SK-N-SH (cell line): ENCODE measurements at regions not wholly inside any gene's neighbourhood (a gene's known extent, or its start where the extent isn't known, plus 50 kb on each side); places are given as distances from the start of the nearest gene placed in this dataset.

ENCODE experiments used
- CTCF ChIA-PET: fragments of 300-600, 350-600 bp; formaldehyde crosslinking; extraction: SDS; loops from one replicate; lab custom pipeline; 2021; lab: Yijun Ruan, JAX
- POLR2A ChIA-PET: fragments of 350-600 bp; sonication (Branson Sonifier 250); formaldehyde crosslinking; extraction: SDS; loops from one replicate; lab custom pipeline; 2020; ENCODE audit warnings: antibody characterized with exemption, inconsistent platforms; lab: Yijun Ruan, JAX
- DNase-seq: peaks from one replicate; pipeline ENCODE4 v3.0.0; 2012
- H2AFZ ChIP-seq: fragments of 200-600 bp; sonication (generic); 2 replicates; pipeline ENCODE4 v1.8.1; 2016; ENCODE audit warnings: antibody characterized with exemption, mild to moderate bottlenecking, low read depth
- H3F3A ChIP-seq: fragments of 200-600 bp; sonication (generic); replicated peaks from 2 replicates; pipeline ENCODE3; 2016; ENCODE audit warnings: antibody characterized with exemption, mild to moderate bottlenecking; ENCODE audit not compliant: insufficient read depth
- H3K27ac ChIP-seq, 2 experiments: fragments of 200-500 bp in 1 of 2; fragments of 200-600 bp in 1 of 2; sonication (Bioruptor generic) in 1 of 2; sonication (generic), shearing (Covaris generic) in 1 of 2; 2 replicates each; pipeline versions ENCODE4 v1.5.1 to v1.6.1; 2014 to 2016; ENCODE audit warnings: low read depth in 2 of 2, inconsistent platforms in 1 of 2, low read length in 1 of 2, mild to moderate bottlenecking in 1 of 2, mixed read lengths in 1 of 2
- H3K27me3 ChIP-seq: fragments of 200-600 bp; sonication (generic), shearing (Covaris generic); 2 replicates; pipeline ENCODE4 v1.6.1; 2016; ENCODE audit warnings: mixed run types; ENCODE audit not compliant: insufficient read depth
- H3K36me3 ChIP-seq, 2 experiments: fragments of 200-500 bp in 1 of 2; fragments of 200-600 bp in 1 of 2; sonication (Bioruptor generic) in 1 of 2; sonication (generic) in 1 of 2; replicated peaks in 1 of 2; 2 replicates each; pipeline versions ENCODE3 to v1.5.1; 2014 to 2016; ENCODE audit warnings: low read length in 1 of 2, mild to moderate bottlenecking in 1 of 2; ENCODE audit not compliant: insufficient read depth in 2 of 2, control insufficient read depth in 1 of 2
- H3K4me1 ChIP-seq, 2 experiments: fragments of 200-500 bp in 1 of 2; fragments of 200-600 bp in 1 of 2; sonication (Bioruptor generic) in 1 of 2; sonication (generic), shearing (Covaris generic) in 1 of 2; 2 replicates each; pipeline versions ENCODE4 v1.5.1 to v1.6.1; 2014 to 2016; ENCODE audit warnings: low read depth in 1 of 2, low read length in 1 of 2, mixed run types in 1 of 2; ENCODE audit not compliant: insufficient read depth in 2 of 2, control insufficient read depth in 1 of 2
- H3K4me2 ChIP-seq: fragments of 200-600 bp; sonication (generic), shearing (Covaris generic); 2 replicates; pipeline ENCODE4 v1.6.1; 2017; ENCODE audit warnings: mixed run types
- H3K4me3 ChIP-seq, 2 experiments: fragments of 200-500 bp in 1 of 2; fragments of 200-600 bp in 1 of 2; sonication (Bioruptor generic) in 1 of 2; sonication (generic), shearing (Covaris generic) in 1 of 2; 2 replicates each; pipeline versions ENCODE4 v1.5.1 to v1.8.1; 2014 to 2016; ENCODE audit warnings: low read depth in 2 of 2, inconsistent platforms in 1 of 2, low read length in 1 of 2, mild to moderate bottlenecking in 1 of 2, mixed read lengths in 1 of 2, moderate library complexity in 1 of 2
- H3K79me2 ChIP-seq: fragments of 200-600 bp; sonication (generic); 2 replicates; pipeline ENCODE4 v1.8.1; 2017; ENCODE audit warnings: mild to moderate bottlenecking; ENCODE audit not compliant: insufficient read depth
- H3K9ac ChIP-seq: fragments of 200-600 bp; sonication (generic); 2 replicates; pipeline ENCODE4 v1.6.1; 2017; ENCODE audit warnings: mixed run types
- H3K9me2 ChIP-seq: fragments of 200-600 bp; sonication (generic); 2 replicates; pipeline ENCODE4 v1.6.1; 2017; ENCODE audit warnings: mixed run types
- H3K9me3 ChIP-seq: fragments of 200-600 bp; sonication (generic); 2 replicates; pipeline ENCODE4 v1.6.1; 2017; ENCODE audit warnings: mixed run types, mild to moderate bottlenecking, moderate library complexity
- H4K20me1 ChIP-seq: fragments of 200-600 bp; sonication (generic); 2 replicates; pipeline ENCODE4 v1.6.1; 2017; ENCODE audit warnings: mild to moderate bottlenecking, mixed run types; ENCODE audit not compliant: insufficient read depth
- EP300 ChIP-seq, 2 experiments: IDR thresholded peaks; 2 replicates each; pipeline versions ENCODE4 v1.4.0 to v1.6.1; 2012; ENCODE audit warnings: borderline replicate concordance in 1 of 2, low read depth in 1 of 2, low read length in 1 of 2
- FOXM1 ChIP-seq: IDR thresholded peaks from 2 replicates; pipeline ENCODE4 v1.4.0; 2012; ENCODE audit warnings: low read depth, mild to moderate bottlenecking
- GABPA ChIP-seq: IDR thresholded peaks from 2 replicates; pipeline ENCODE4 v1.4.0; 2012; ENCODE audit warnings: low read depth, mild to moderate bottlenecking
- GATA2 ChIP-seq: sonication (generic); formaldehyde crosslinking; IDR thresholded peaks from 2 replicates; pipeline ENCODE4 v1.5.0; 2020; ENCODE audit warnings: mild to moderate bottlenecking, missing genetic modification reagents
- JUND ChIP-seq: IDR thresholded peaks from 2 replicates; pipeline ENCODE4 v1.4.0; 2012
- MEF2A ChIP-seq: IDR thresholded peaks from 2 replicates; pipeline ENCODE4 v1.4.0; 2012; ENCODE audit warnings: low read depth, borderline replicate concordance
- MXI1 ChIP-seq: IDR thresholded peaks from 2 replicates; pipeline ENCODE4 v1.6.1; 2012; ENCODE audit warnings: mild to moderate bottlenecking, low read depth, low read length, improper control_type of control experiment
- RAD21 ChIP-seq: IDR thresholded peaks from 2 replicates; pipeline ENCODE4 v1.6.1; 2012; ENCODE audit warnings: mild to moderate bottlenecking, low read length
- TCF12 ChIP-seq: IDR thresholded peaks from 2 replicates; pipeline ENCODE4 v1.4.0; 2012
- WGBS: methylation state at CpG from one replicate; pipeline ENCODE4 v1.1.6; 2017; ENCODE audit warnings: low lambda C conversion rate; 5-methylcytosine and 5-hydroxymethylcytosine counted together
- TF ChIP-seq, protein P1 (sequence below): IDR thresholded peaks from 2 replicates; pipeline ENCODE4 v1.4.0; 2012; ENCODE audit warnings: low read depth, borderline replicate concordance
- TF ChIP-seq, protein P2 (sequence below): IDR thresholded peaks from 2 replicates; pipeline ENCODE4 v1.4.0; 2012; ENCODE audit warnings: low read depth, borderline replicate concordance
- TF ChIP-seq, protein P3 (sequence below): IDR thresholded peaks from 2 replicates; pipeline ENCODE4; 2012
- TF ChIP-seq, protein P4 (sequence below): fragments of 150-350 bp; IDR thresholded peaks from 2 replicates; pipeline ENCODE4 v1.6.1; 2016; ENCODE audit warnings: mild to moderate bottlenecking, low read depth, low read length

DNA sequence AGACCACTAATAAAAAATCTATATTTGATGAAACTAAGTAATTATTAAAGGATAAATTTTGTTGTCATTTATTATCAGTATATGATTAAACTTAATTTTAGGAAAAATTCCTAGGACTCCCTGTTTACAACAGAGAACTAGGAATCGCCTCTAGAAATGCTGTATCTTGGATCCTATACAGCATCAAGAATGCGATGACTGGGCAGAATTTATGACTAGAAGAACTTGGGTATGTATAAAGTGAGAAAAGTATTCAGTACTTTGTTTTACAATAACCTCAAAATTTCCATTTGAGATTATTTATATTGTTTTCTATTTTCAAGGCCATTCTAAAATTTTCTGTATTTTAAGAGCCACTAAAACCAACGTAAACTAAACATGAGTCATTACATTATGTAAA, 82.3 kb upstream of the AGTR1 start (continued):
- TF ChIP-seq, protein P1, sequence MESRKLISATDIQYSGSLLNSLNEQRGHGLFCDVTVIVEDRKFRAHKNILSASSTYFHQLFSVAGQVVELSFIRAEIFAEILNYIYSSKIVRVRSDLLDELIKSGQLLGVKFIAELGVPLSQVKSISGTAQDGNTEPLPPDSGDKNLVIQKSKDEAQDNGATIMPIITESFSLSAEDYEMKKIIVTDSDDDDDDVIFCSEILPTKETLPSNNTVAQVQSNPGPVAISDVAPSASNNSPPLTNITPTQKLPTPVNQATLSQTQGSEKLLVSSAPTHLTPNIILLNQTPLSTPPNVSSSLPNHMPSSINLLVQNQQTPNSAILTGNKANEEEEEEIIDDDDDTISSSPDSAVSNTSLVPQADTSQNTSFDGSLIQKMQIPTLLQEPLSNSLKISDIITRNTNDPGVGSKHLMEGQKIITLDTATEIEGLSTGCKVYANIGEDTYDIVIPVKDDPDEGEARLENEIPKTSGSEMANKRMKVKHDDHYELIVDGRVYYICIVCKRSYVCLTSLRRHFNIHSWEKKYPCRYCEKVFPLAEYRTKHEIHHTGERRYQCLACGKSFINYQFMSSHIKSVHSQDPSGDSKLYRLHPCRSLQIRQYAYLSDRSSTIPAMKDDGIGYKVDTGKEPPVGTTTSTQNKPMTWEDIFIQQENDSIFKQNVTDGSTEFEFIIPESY = no peak
- TF ChIP-seq RAD21 = no peak
- TF ChIP-seq, protein P2, sequence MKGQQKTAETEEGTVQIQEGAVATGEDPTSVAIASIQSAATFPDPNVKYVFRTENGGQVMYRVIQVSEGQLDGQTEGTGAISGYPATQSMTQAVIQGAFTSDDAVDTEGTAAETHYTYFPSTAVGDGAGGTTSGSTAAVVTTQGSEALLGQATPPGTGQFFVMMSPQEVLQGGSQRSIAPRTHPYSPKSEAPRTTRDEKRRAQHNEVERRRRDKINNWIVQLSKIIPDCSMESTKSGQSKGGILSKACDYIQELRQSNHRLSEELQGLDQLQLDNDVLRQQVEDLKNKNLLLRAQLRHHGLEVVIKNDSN = no peak
- TF ChIP-seq GABPA = no peak
- no peak for TF ChIP-seq GATA2 (CRISPR knock-in tag)
- TF ChIP-seq MXI1 = no peak
- TF ChIP-seq TCF12 = no peak
- no peak for TF ChIP-seq JUND
- TF ChIP-seq, protein P3, sequence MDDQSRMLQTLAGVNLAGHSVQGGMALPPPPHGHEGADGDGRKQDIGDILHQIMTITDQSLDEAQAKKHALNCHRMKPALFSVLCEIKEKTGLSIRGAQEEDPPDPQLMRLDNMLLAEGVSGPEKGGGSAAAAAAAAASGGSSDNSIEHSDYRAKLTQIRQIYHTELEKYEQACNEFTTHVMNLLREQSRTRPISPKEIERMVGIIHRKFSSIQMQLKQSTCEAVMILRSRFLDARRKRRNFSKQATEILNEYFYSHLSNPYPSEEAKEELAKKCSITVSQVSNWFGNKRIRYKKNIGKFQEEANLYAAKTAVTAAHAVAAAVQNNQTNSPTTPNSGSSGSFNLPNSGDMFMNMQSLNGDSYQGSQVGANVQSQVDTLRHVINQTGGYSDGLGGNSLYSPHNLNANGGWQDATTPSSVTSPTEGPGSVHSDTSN = no peak
- TF ChIP-seq EP300 (IDR thresholded peaks at IDR 0.05; ENCODE audit: borderline replicate concordance in 1 of 2, low read depth in 1 of 2, low read length in 1 of 2) = no peak

DNA sequence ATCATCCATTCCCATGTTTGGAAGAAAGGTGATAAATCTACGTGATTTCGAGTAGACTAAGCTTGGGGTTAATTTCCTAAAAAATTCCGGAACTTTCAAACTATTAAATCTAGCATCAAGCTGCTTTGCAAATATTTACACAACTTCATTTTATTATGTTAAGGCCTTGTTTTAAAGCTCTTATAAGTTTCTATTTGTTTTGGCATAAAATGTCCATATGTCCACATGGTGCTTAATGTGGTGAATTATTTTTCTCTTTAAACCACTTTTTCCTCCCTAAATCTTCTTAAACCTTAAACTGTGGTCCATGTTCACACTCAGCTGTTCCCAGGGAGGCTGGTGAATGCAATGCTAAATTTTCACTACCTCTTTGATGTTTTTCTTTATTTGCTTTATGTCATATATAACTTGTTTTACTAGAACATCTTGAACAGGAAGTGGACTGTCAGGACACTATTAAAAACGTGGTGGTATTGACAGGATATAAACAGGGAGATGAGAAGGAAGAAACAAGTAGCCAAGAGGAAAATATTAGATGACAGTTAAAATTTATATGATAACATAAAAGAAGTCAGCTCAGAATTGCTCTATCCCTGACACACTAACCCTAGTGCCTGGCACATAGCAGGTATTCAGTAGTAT, 72.5 kb upstream of the AGTR1 start:
- POLR2A ChIA-PET = no interaction called here
- no peaks in the 10 kb centered on the region for H3K27me3 ChIP-seq
- no peaks in the 10 kb centered on the region for H3K36me3 ChIP-seq
- 46% methylated on average over 4 of the region's 4 CpGs for WGBS
- no peaks in the 10 kb centered on the region for H3K9me2 ChIP-seq
- no peak overlapping the region for H3K4me3 ChIP-seq
- CTCF ChIA-PET = interaction anchor here (2.0 kb wide), 1 partner anchor 18 kb away, joined by 4 read pairs; no protein-coding TSS in a partner anchor
- DNase-seq = no peak
- no peak for TF ChIP-seq MEF2A
- TF ChIP-seq, protein P4, sequence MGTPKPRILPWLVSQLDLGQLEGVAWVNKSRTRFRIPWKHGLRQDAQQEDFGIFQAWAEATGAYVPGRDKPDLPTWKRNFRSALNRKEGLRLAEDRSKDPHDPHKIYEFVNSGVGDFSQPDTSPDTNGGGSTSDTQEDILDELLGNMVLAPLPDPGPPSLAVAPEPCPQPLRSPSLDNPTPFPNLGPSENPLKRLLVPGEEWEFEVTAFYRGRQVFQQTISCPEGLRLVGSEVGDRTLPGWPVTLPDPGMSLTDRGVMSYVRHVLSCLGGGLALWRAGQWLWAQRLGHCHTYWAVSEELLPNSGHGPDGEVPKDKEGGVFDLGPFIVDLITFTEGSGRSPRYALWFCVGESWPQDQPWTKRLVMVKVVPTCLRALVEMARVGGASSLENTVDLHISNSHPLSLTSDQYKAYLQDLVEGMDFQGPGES = no peak
- no peak for TF ChIP-seq FOXM1
- H3K9me3 ChIP-seq = no peaks in the 10 kb centered on the region
- no peaks in the 10 kb centered on the region for H3F3A ChIP-seq
- no peaks in the 10 kb centered on the region for H3K79me2 ChIP-seq
- H2AFZ ChIP-seq = no peak overlapping the region; the same call in 1 of the 2 replicates
- H3K9ac ChIP-seq = no peak overlapping the region
- no peaks in the 10 kb centered on the region; a peak in 1 of 4 replicates for H3K4me1 ChIP-seq
- H3K27ac ChIP-seq = no peak overlapping the region
- no peaks in the 10 kb centered on the region for H4K20me1 ChIP-seq
- no peak overlapping the region for H3K4me2 ChIP-seq
